Uterus (tissue), 3 donors: ENCODE measurements at regions not wholly inside any gene's neighbourhood (a gene's known extent, or its start where the extent isn't known, plus 50 kb on each side); places are given as distances from the start of the nearest gene placed in this dataset.

Experiments used
- DNase-seq, 2 donors: peaks; one replicate each; pipeline ENCODE4 v3.0.0-alpha.2; 2019 to 2020
- H3K27ac ChIP-seq, 2 donors: fragments of 200-600 bp; sonication (generic); 1 replicate in 1 of 2; 2 replicates in 1 of 2; pipeline ENCODE4 v1.5.1; 2016 to 2018
- H3K27me3 ChIP-seq, 2 donors: fragments of 200-600 bp; sonication (generic); one replicate each; pipeline ENCODE4 v1.5.1; 2018 to 2019; ENCODE audit warnings: control low read depth in 1 of 2
- H3K36me3 ChIP-seq, 2 donors: fragments of 200-600 bp; sonication (generic); one replicate each; pipeline ENCODE4 v1.5.1; 2019; ENCODE audit warnings: control low read depth in 1 of 2
- H3K4me1 ChIP-seq, 2 donors: fragments of 200-600 bp; sonication (generic); one replicate each; pipeline ENCODE4 v1.5.1; 2018 to 2019; ENCODE audit warnings: control low read depth in 1 of 2
- H3K4me3 ChIP-seq, 2 donors: fragments of 200-600 bp; sonication (generic); 1 replicate in 1 of 2; 2 replicates in 1 of 2; pipeline ENCODE4 v1.5.1; 2018 to 2019; ENCODE audit warnings: mild to moderate bottlenecking in 1 of 2
- H3K9me3 ChIP-seq, 2 donors: fragments of 200-600 bp; sonication (generic); one replicate each; pipeline ENCODE4 v1.5.1; 2019; ENCODE audit warnings: control low read depth in 1 of 2
- CTCF ChIP-seq, 4 experiments: fragments of 200-600 bp in 2 of 4; fragments of 450-650 bp in 2 of 4; sonication (generic) in 2 of 4; IDR thresholded peaks; one replicate each; pipeline ENCODE4 v1.5.1; 2016 to 2019; ENCODE audit warnings: antibody characterized with exemption in 4 of 4, mild to moderate bottlenecking in 2 of 4, moderate library complexity in 1 of 4
- POLR2A ChIP-seq, 2 donors: fragments of 450-650 bp; IDR thresholded peaks; one replicate each; pipeline ENCODE4 v1.6.1; 2016; ENCODE audit warnings: antibody characterized with exemption in 2 of 2, mild to moderate bottlenecking in 1 of 2, moderate library complexity in 1 of 2
- intact Hi-C: fragments of 100-400 bp; cut with DNase I; formaldehyde crosslinking; loops from one replicate; pipeline ENCODE4 v1.15.1; 2023; ENCODE audit warnings: low total_unique reads
- donor health status: DM: yes; HTN: yes; CAD: no.

- Histone ChIP-seq H3K36me3 (no peaks in the 10 kb centered on the region), H3K4me3 (no peak overlapping the region), H3K27me3 (no peaks in the 10 kb centered on the region), H3K27ac (no peak overlapping the region), H3K9me3 (no peaks in the 10 kb centered on the region), H3K4me1 (no peaks in the 10 kb centered on the region)
- no peak for DNase-seq
- intact Hi-C loops, result no loop called here
- TF ChIP-seq CTCF (IDR thresholded peaks at IDR 0.05) (no peak), POLR2A (IDR thresholded peaks at IDR 0.05) (no peak)
Measured at GRCh38 chr18:60722742-60723141, 350.2 kb upstream of the MC4R start.

DNA sequence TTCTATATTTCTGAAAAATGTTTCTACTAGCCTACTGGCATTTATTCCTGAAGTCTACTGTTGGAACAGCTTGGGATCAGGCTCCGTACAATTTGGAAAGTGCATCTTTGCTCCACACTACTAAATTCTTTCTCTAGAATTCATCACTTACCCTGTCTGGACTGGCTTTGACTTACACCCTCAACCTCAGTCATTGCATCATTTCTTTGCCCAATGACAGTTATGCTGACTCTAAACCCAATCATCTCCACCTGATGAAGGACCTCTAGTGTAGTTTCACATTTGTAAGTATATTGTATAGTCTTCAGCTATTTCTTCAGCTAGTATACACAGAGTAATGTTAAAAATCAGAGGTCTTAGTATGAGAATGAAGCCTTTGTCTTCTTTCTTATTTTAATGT, 359.6 kb upstream of the MC4R start:
- TF ChIP-seq POLR2A (IDR thresholded peaks at IDR 0.05), result no peak
- no peak for TF ChIP-seq CTCF (IDR thresholded peaks at IDR 0.05)
- Histone ChIP-seq H3K4me1 (no peaks in the 10 kb centered on the region), H3K9me3 (no peaks in the 10 kb centered on the region), H3K27ac (no peak overlapping the region), H3K4me3 (no peak overlapping the region), H3K36me3 (no peaks in the 10 kb centered on the region), H3K27me3 (no peaks in the 10 kb centered on the region)
- DNase-seq, result no peak
- intact Hi-C loops, result no loop called here

DNA sequence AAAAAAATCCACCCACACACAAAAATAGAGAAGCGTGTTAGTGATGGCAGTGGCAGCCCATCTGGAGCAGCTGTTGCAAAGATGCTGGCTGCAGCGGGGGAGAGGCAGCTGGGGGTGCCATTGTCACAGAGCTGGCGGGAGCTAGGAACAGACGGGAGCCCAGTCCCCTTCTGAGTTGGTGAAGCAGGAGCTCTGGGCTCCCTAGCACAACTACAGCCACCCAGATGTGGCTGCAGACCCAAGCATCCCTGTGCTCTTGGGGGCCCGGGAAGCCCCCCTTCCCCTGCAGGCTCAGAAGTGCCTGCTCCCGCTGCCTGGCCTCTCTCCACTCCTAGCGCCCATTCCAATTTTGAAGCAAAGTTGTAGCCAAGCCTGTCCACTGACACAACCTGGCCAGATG, 366.6 kb upstream of the MC4R start:
- intact Hi-C loops, result no loop called here

DNA sequence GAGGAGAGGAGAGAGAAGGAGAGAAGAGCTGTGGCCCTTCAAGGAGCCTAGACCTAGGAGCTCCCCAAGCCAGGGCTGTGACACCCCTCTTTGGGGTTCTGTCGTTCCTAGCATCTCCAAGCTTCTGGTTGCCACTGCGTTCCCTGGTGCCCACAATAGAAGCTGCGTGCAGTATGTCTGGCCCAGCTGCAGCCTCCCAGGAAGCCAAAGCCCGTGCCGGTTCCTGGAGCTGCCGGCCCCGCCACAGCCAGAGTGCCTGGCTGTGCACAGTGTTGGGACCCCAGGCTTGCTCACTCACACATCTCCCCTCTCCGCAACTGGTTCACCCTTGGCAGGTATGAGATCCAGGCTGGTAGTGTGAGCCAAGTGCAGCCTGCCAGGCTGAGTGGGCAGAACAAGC, 367.7 kb upstream of the MC4R start:
- TF ChIP-seq POLR2A (IDR thresholded peaks at IDR 0.05) (no peak), CTCF (IDR thresholded peaks at IDR 0.05) (no peak)
- H3K27me3 ChIP-seq, result no peaks in the 10 kb centered on the region
- H3K4me3 ChIP-seq, result no peak overlapping the region
- H3K9me3 ChIP-seq, result no peaks in the 10 kb centered on the region
- intact Hi-C loops, result no loop called here
- H3K36me3 ChIP-seq, result no peaks in the 10 kb centered on the region
- H3K27ac ChIP-seq, result no peak overlapping the region
- DNase-seq, result no peak
- H3K4me1 ChIP-seq, result no peaks in the 10 kb centered on the region

More for the DNA sequence above, 366.6 kb upstream of the MC4R start:
- no peak for DNase-seq
- H3K36me3 ChIP-seq, result no peaks in the 10 kb centered on the region
- no peaks in the 10 kb centered on the region for H3K9me3 ChIP-seq
- no peaks in the 10 kb centered on the region for H3K27me3 ChIP-seq
- no peak overlapping the region for H3K4me3 ChIP-seq
- no peak overlapping the region for H3K27ac ChIP-seq
- no peak for TF ChIP-seq POLR2A (IDR thresholded peaks at IDR 0.05)
- no peaks in the 10 kb centered on the region for H3K4me1 ChIP-seq

GRCh38 chr18:60746491-60746890, 373.9 kb upstream of the MC4R start:
- no peak overlapping the region for H3K27ac ChIP-seq
- no peaks in the 10 kb centered on the region for H3K4me1 ChIP-seq
- no peak for DNase-seq
- no peaks in the 10 kb centered on the region for H3K27me3 ChIP-seq
- H3K4me3 ChIP-seq, result no peak overlapping the region
- TF ChIP-seq CTCF (IDR thresholded peaks at IDR 0.05) (no peak), POLR2A (IDR thresholded peaks at IDR 0.05) (no peak)
- H3K9me3 ChIP-seq, result no peaks in the 10 kb centered on the region
- H3K36me3 ChIP-seq, result no peaks in the 10 kb centered on the region
- intact Hi-C loops, result no loop called here

- no peak overlapping the region for H3K27ac ChIP-seq
- no peak overlapping the region for H3K4me3 ChIP-seq
- H3K4me1 ChIP-seq, result no peaks in the 10 kb centered on the region
- H3K27me3 ChIP-seq, result no peaks in the 10 kb centered on the region
- intact Hi-C loops, result no loop called here
- no peaks in the 10 kb centered on the region for H3K36me3 ChIP-seq
- DNase-seq, result no peak
- no peaks in the 10 kb centered on the region for H3K9me3 ChIP-seq
- TF ChIP-seq CTCF (IDR thresholded peaks at IDR 0.05) (no peak), POLR2A (IDR thresholded peaks at IDR 0.05) (no peak)
Measured at GRCh38 chr18:60746919-60747318, 374.3 kb upstream of the MC4R start.
